HuH-7.5 (cell line): ENCODE measurements at regions not wholly inside any gene's neighbourhood (a gene's known extent, or its start where the extent isn't known, plus 50 kb on each side); places are given as distances from the start of the nearest gene placed in this dataset.

Source experiments
- DNase-seq: peaks from one replicate; pipeline ENCODE4 v3.0.0; 2011; ENCODE audit warnings: low spot score

GRCh38 chr15:69656271-69657030 is 203.8 kb downstream of the RPLP1 start:
- no peak for DNase-seq

- no peak for DNase-seq
Measured at GRCh38 chr15:69657626-69658025, 205.0 kb downstream of the RPLP1 start.

GRCh38 chr15:69658411-69658945 is 205.9 kb downstream of the RPLP1 start:
- no peak for DNase-seq

- DNase-seq = no peak
Measured at GRCh38 chr15:69659454-69660050, 206.9 kb downstream of the RPLP1 start.

GRCh38 chr15:69660114-69660513 is 207.5 kb downstream of the RPLP1 start:
- DNase-seq = no peak

GRCh38 chr15:69660658-69661405 is 208.2 kb downstream of the RPLP1 start:
- no peak for DNase-seq

GRCh38 chr15:69661446-69661845 is 208.8 kb downstream of the RPLP1 start:
- DNase-seq = no peak

- DNase-seq = no peak
Measured at GRCh38 chr15:69661871-69662644, 209.4 kb downstream of the RPLP1 start.

GRCh38 chr15:69662645-69663000 is 210.0 kb downstream of the RPLP1 start:
- no peak for DNase-seq

- no peak for DNase-seq
Measured at GRCh38 chr15:69663441-69663840, 210.8 kb downstream of the RPLP1 start.

- no peak for DNase-seq
Measured at GRCh38 chr15:69663982-69664381, 211.4 kb downstream of the RPLP1 start.

- DNase-seq = no peak
Measured at GRCh38 chr15:69664572-69665571, 212.3 kb downstream of the RPLP1 start.

GRCh38 chr15:69665641-69666111 is 213.1 kb downstream of the RPLP1 start:
- DNase-seq = no peak

- DNase-seq = no peak
Measured at GRCh38 chr15:69666441-69666882, 213.8 kb downstream of the RPLP1 start.

GRCh38 chr15:69666921-69667811 is 214.5 kb downstream of the RPLP1 start:
- no peak for DNase-seq

GRCh38 chr15:69668039-69668705 is 215.6 kb downstream of the RPLP1 start:
- no peak for DNase-seq

- DNase-seq = no peak
Measured at GRCh38 chr15:69668963-69669362, 216.3 kb downstream of the RPLP1 start.

GRCh38 chr15:69669446-69669845 is 216.8 kb downstream of the RPLP1 start:
- no peak for DNase-seq

- no peak for DNase-seq
Measured at GRCh38 chr15:69673291-69673881, 220.8 kb downstream of the RPLP1 start.
